RPMI7951 (cell line): ENCODE measurements at regions not wholly inside any gene's neighbourhood (a gene's known extent, or its start where the extent isn't known, plus 50 kb on each side); places are given as distances from the start of the nearest gene placed in this dataset.
"Not testable (repeated sequence)": the region's sequence is repeated elsewhere in the genome, so short reads cannot be mapped to it uniquely, and the experiment has no call there.

ENCODE experiments used
- DNase-seq: peaks from one replicate; pipeline ENCODE4 v3.0.0-alpha.2; 2012; ENCODE audit warnings: low read depth

DNA sequence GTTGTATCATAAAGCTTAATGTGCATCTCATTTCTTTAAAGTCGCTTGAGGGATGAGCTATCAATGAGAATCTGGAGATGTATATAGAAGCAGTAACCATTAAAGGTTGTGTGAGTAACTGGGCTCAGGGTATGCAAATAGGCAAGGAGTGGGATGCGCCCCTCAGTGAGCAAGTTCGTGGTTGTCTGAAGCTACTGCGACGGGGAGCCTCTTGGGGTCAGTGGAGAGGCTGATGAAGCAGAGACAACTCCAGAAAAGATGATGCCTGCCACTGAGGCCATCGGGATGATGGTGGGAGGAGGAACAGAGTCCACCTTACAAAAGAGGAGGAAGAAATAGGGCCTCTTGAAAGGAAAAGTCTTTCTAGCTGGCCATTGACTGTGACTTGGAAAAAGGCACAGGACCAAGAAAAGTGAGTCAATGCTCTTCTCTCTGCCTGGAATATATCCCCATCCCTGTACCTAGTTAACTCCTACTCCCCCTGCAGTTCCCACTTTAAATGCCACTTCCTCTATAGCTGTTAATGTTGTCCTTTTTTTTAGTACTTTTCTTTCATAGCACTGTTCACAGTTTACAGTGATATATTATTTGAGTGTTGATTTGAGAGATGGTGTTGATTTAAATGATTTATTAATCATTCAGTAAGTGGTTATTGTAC lies 51.4 kb upstream of the LSM6 start:
- DNase-seq, result no peak

DNA sequence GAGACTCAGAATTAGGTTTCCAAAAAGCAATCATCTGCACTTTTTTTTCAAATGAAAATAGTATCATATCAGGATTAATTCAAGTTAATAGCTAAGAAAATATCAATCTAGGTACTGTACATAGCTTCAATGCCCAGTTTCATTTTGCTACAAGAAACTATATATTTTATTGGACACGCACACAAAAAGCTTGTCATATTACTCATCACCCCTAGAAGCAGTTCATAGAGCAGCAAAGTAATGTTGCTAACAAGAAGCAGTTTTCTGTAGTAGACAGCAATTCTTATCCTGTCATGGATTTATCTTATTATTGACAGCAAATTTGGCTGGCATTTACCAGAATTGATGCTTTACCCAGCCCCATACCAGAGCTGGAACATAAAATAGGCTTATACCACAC lies 52.3 kb upstream of the LSM6 start:
- DNase-seq, result no peak

DNA sequence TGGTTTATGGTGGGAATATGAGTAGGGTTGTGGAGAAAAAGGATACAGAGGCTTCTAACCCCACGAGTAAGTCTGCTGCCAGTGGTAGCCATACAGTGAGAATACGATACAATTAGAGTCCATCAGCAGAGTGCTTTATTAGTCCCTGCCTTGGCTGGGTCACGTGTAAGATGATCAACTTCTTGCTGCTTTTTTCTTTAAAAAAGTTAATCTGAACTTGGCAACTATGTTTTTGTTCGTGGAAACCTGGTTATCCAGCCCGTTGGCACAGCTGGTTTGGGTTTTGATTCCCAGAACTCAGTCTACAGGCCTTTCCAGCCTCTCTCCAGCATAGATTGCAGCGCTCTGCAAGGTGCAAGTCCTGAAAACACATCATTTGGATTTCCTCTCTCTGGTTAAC lies 53.1 kb upstream of the LSM6 start:
- no peak for DNase-seq

DNA sequence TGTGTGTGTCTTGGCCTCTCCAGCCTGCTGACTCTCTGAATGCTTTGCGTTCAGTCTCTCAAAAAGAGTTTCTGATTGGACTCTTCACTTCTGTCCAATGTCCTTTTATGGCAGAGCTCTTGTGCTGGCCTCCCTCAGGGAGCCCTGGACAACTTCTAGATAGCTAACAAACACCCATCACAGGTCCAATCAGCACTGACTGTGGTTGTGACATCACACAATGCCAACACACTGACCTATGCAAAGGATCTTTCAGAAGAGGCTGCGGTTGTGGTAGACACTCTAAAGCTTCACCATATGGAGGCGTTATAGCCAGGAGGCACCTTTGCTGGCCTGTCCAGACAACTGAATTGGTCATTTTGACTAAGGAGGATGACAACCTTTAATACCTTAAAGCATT lies 53.8 kb upstream of the LSM6 start:
- peak; percentile 35 for DNase-seq

DNA sequence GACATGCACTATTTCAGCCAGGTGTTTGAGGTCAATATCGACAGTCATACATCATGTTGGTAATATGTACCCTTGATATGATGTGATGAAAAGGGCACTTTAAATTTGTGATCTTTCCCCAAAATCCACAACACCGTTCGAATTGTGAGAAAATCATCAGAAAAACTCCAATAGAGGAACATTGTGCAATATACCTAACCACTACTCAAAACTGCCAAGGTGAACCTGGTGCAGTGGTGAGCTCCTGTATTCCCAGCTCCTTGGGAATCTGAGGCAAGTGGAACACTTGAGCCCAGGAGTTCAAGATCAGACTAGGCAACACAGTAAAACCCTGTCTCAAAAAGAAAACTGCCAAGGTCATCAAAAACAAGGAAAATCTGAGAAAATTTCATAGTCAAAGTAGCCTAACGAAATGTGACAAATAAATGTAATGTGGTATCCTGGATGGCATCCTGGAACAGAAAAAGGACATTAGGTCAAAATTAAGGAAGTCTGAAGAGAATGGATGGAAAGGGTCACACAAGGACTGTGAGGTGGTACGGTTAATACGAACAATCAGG lies 55.6 kb upstream of the LSM6 start:
- DNase-seq, result no peak

DNA sequence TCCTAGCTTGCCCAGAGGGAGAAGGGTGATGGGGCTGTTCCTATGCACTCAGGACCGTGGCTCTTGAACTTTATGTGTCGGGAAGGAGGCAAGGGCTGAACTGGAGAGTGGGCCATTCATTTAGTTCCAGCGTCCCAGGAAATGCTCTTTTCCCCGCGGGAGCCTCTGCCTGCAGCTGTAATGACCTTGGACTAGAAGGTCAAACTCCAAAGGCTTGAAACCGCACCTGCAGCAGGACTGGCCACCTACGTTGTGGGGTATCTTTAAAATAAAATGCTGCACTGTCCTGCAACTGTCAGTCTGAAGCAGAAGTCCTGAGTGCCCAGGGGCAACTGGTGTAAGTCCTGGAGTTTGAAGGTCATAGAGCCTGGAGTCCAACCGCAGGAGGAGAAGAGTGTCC lies 61.5 kb upstream of the LSM6 start:
- DNase-seq, result no peak

DNA sequence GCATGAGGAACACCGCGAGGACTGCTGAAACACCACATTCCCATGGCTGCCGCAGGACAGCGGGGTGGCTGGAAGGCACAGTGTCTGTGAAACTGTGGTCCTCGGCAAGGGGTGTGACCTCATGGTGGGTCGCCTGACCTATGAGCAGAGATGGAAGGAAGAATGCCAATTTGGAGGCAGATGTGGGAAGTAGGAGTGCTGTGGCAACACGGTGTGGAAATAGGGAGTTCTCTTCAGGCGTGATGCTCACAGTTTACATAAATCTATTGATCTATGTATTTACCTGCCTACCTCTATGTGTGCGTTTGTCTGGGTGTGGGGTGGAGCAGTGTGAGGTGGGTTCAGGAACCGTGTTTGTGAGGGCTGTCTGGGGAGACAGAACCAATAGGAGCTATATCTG lies 62.3 kb upstream of the LSM6 start:
- no peak for DNase-seq

DNA sequence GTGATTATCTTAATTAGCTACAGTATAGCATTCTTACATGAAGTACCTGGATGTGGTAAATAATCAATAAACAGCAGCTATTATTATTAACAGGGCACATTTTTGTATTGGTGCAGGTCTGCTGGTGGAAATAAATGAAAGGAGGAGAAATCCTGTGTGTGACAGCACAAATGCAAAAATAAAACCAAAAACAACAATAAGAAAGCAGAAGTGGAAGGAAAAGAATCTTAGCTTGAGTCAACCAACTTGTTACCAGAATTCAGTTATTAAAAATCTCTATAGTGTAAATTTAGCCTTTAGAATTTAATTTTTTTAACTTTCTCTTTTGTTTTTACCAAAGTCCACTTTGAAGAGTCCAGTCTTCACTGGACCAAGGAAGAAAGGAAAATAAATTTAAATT lies 63.1 kb upstream of the LSM6 start:
- no peak for DNase-seq

DNA sequence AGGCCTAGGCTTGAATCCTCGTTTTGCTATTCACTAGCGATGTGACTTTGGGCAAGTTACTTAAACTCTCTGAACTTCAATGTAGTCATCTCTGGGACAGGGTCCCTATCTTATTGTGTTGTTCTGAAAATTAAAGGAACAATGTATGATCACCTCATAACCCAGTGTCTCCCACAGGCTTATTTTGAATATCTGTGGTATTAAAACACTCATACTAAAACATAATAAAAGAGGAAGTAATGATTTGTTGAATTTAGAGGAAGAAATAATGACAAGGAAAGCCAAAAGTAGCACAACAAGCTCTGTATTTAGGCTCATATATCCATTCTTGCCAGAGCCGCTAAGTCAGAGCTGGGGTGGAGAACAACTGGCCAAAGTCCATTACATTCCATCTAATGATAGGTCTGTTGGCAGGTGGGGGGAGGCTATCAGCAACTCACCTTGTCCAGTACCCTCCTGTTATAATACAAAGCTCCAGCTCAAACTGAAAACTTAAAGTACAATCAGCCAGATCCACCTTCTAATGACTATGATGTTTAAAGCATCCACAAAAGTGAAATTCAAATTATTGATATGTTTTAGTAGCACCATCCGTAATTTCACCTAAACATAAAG lies 64.5 kb upstream of the LSM6 start:
- DNase-seq, result no peak

DNA sequence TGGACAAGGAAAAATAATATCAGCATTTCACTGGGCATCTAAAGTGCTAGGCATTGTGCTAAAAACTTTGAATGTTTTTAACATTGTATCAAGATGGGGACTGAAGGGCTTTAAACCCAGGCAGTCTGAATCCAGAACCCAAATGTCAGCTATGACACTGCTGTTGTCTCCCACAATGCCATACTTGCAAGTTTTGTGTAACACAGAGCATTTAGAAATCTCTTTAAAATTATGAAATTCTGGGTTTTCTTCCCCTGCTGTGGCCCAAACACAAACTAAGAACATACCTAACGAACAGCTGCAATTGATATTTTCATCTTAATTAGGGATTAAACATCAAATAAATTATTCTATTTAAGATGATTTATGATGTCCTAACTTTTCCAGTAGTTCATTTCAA lies 66.8 kb upstream of the LSM6 start:
- DNase-seq, result no peak

DNA sequence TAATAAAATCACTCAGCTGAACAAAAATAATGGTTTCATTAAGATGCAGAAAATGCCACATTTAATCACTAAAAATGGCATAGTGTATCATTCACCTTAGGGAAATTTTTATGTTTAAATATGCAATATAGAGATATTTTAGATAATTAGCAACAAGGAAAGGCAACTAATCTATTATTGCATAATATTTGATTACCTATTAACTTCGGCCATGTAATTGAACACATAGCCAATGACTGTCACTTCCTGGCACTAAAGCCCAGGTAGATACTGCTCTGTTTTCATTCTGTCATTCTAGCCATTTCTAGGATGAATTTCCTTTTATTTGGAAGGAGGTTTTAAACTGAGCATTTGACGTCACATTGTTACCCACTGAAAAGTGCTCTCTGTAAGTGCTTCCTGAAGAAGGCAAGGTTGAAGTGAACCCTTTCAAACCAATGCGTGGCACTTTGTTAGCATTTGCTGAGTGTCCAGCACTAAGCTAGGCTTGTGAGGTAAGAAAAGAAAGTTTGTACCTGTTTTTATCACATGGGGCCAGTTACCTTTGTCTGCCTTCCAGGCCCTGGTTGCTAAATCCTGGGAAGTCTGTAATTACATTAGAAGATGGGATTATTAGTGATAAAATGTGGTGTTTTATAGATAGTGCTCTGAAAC lies 67.8 kb upstream of the LSM6 start:
- DNase-seq, result no peak

DNA sequence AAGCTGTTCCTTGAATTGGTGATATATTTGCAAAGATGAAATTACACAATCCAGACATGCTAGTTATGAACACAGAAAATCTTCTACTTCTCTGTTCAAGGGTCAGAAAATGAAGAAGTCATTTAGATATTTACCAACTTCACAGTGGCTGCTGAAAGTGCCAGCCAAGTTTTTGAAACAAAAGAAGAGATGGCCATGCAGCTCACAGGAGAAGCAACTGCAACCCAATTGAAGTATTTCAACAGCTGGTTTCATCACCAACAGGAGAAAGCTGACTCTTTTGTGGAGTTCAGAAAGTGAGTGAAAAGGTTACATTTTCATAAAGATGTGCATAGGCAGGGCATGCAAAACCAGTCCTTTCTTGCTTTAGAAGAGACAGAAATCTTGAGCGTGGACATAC lies 70.1 kb upstream of the LSM6 start:
- DNase-seq, result no peak

DNA sequence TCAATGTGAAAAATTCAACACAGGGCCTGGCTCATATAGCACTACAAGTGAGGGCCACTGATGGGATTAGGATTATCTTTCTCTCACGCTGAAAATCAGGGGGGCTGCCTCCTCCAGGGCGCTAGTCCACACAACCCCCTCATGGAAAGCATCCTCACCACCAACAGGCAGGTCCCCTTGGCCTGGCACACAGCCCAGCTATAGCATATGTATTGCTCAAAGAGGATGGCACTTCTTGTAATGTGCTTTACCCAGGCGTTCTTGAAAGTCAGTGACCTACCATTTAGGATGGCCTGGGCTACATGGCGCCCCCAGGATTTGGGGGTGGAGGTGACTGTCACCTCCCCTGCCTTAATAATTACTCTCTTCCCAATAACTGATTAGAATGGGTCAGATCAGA lies 71.0 kb upstream of the LSM6 start:
- DNase-seq, result no peak

DNA sequence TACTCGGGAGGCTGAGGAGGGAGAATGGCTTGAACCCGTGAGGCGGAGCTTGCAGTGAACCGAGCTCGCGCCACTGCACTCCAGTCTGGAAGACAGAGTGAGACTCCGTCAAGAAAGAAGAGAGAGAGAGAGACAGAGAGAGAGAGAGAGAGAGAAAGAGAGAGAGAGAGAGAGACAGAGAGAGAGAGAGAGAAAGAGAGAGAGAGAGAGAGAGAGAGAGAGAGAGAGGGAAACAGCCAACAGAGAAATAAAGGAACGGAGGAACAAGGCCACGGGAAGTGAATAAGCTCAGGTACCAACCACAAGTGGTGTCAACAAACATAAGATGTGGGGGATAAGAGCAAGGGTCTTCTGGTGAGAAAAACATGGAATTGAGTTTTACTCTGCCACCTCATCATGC lies 71.5 kb upstream of the LSM6 start:
- DNase-seq, result not testable (repeated sequence)

DNA sequence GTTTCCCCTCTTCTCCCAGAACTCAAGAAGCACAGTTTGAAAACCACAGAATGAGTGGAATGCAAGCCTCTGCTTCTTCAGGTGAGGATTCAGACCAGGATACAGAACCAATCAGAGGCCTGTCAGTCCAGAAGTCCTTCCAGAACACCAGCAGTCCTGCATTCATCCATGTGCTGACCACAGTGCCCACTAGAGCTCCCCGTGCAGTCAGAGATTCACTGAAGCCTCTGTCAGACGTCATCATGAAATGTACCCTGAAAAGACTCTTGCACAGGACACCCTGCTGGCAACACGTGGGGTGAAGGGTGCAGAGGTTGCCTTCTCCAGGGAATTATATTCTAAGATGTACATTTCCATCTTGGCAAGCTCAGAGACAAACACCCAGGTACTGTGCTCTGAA lies 75.9 kb upstream of the LSM6 start:
- no peak for DNase-seq

DNA sequence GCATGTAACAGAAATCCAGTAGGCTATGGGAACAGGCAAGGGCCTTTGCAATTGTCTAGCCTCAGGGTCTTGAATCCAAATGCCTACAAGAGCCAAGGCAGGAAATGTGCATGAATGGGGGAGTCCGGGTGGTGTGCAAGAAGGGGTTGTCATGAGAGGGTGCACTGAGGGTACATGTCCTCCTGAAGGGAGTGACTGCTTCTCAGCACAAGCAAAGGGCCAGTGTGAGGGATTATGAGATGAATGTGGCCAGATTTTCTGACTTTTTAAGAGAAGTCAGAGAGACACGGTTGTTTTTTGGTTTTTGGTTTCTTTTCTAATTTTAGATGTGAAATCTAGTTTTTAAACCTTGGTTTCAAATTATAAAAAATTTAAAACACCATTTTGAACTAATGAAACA lies 76.5 kb upstream of the LSM6 start:
- DNase-seq, result no peak

DNA sequence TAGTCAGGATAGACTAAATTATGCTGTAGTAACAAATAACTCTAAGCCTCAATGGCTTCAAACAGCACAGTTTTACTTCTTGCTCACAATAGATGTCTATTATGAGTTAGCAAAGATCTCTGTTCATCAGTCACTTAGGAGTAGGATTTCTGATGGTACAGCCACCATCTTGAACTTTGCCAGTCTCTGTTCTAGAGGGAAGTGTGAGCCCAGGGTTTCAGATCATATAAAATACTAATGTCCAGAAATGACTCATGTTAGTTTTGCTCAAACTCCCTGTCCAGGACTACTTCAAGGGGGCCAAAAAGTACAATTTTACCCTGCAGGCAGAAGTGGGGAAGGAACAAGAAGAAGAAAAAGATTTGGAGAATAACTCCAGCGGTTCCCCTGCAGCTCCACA lies 77.1 kb upstream of the LSM6 start:
- DNase-seq, result no peak

DNA sequence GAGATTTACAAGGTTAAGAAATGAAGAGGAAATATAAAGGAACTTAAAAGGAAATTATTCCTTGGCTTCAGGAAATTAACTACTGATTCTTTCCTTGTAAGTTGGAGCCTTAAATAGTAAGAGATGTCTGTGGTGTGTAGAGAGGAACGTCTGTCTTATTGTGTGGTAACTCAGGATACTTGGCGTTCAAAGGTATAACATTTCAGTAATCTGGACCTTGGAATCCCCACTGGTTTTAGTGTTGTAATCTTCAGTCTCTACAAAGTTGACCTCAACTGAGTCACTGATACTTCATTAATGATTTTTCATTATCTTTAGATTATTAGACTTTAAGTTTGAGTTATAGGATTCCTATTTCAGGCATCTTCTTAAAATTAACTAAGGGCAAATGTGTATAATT lies 79.1 kb upstream of the LSM6 start:
- no peak for DNase-seq

DNA sequence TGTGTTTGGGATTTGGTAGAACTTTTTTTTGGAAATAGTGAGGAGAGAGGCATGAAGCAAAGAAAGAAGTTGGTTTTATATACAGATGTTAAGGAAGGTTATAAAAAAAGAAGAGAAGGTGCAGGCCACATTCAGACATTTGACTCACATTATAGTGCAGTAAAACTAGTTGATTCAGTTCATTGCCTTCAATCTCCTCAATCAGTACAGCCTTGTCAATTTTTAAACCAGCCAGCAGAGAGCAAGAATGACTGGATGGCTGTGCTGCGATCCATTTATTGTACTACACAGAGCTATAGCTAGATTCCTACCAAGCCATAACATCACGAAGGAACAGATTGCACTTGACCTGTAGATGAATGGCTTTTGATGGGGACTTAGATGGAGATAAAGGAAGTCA lies 79.7 kb upstream of the LSM6 start:
- no peak for DNase-seq

DNA sequence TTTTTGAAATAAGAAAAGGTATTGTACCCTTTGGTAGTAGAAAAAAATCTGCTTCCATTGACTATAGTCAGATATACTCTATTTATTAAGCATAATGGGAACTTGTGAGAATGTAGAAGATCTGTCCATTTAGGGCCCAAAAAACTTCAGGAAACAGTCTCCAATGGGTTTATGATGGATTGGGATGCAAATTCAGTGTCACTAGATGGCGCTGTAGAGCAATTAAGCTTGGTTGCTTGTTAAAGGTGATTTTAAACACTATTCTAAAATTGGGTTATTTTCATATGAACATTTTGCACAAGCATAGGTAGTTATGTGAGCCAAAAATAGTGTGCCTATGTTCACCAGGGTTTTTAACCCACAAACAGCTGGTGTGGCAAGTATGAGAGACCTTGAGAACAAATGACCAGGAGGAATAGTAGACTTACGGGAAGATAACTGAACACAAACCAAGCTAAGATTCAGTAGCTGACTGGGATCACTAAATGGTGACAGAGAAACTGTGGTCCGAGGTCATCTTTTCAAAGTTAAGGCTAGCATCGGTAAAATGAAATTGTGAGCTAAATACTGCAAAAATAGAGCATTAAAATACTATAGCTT lies 80.3 kb upstream of the LSM6 start:
- peak; percentile 46 for DNase-seq

DNA sequence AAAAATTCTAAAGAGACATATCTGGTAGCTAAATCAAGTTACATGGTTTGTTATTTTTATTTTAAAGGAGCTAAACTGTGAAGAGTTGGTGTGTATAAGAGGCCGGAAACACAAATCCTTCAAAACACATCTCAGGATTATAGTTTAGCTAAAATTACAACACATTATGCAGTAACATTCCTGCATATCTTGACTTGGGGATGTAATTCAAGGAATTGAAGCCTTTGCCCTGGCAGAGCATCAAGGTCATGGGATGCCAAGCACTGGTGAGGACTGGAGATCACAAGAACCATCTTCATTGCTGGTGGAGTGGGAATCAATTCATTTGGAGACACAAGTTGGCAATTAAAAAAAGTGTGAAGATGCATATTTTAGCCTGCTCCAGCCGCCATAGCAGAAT lies 86.8 kb upstream of the LSM6 start:
- DNase-seq, result no peak

DNA sequence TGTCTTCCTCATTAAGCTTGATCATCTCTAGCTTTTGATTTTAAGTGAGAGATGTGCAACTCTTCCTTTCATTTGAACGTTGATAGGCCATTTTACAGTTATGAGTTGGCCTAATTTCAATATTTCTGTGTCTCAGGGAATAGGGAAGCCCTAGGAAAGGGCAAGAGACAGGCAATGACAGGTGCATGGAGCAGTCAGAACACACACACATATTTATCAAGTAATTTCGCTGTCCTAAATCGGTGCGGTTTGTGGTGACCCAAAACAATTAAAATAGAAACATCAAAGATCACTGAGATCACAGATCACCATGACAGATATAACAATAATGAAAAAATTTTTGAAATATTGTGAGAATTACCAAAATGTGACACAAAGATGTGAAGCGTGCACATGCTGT lies 87.7 kb upstream of the LSM6 start:
- DNase-seq, result no peak

DNA sequence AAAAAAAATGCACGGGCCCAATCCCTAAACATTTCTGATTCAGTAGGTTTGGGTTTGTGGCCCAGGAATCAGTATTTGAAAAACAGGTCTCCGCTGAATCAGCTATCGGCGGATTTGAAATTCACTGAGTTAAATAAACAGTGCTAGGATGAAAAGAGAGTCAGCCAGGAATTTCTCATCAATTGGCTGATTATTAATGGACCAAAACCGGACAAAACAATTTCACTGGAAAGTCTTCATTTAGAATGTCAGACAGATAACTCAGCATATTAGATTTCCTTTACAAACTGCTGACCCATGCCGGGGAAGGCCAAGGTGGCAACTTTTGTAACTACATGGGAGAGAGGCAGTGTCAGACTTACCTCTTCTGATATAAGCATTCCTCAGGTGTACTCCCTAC lies 99.4 kb upstream of the LSM6 start:
- DNase-seq, result no peak
